GM18498 (cell line): ENCODE measurements at regions not wholly inside any gene's neighbourhood (a gene's known extent, or its start where the extent isn't known, plus 50 kb on each side); places are given as distances from the start of the nearest gene placed in this dataset.

Experiments used
- ATAC-seq: cut with Tn5 transposase; IDR thresholded peaks from one replicate; pipeline ENCODE4 v1.9.1; 2021; ENCODE audit warnings: mild to moderate bottlenecking, moderate library complexity; ENCODE audit not compliant: unreplicated experiment

GRCh38 chr5:129821477-129822131 is 73.7 kb downstream of the MINAR2 start:
- no peak for ATAC-seq

GRCh38 chr5:129830288-129830687 is 74.0 kb upstream of the CHSY3 start:
- ATAC-seq = no peak

- ATAC-seq = no peak
Measured at GRCh38 chr5:129836321-129836720, 67.9 kb upstream of the CHSY3 start.

GRCh38 chr5:129844764-129845163 is 59.5 kb upstream of the CHSY3 start:
- ATAC-seq = no peak

GRCh38 chr5:129852747-129853352 is 51.4 kb upstream of the CHSY3 start:
- peak; percentile 97 for ATAC-seq

DNA sequence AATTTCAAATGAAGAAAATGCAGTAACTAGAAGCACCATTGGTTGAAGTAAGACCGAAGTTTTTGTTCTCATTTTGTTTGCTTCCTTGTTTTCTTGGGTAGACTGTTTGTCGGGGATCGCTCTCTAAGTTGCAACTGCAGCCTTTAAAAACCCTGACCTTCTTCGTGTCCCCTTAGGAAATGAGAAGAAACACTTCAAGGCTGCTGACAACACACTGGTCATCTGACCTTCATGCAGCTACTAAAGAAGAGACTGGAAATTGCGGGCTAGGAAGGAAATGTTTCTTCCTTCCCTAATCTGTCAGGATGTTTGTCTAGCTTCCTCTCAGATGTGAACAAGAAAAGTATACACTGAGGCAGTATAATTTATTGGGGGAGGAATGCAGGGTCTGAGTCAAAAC is 50.7 kb upstream of the CHSY3 start:
- no peak for ATAC-seq
